Retina (tissue), 1 donor: ENCODE measurements at regions not wholly inside any gene's neighbourhood (a gene's known extent, or its start where the extent isn't known, plus 50 kb on each side); places are given as distances from the start of the nearest gene placed in this dataset.
A peak's percentile ranks its signal among the peaks of the same experiment; 100 is the strongest.
"Not testable (repeated sequence)": the region's sequence is repeated elsewhere in the genome, so short reads cannot be mapped to it uniquely, and the experiment has no call there.

ENCODE experiments used
- DNase-seq: peaks from one replicate; pipeline ENCODE4 v3.0.0-alpha.2; 2016

DNA sequence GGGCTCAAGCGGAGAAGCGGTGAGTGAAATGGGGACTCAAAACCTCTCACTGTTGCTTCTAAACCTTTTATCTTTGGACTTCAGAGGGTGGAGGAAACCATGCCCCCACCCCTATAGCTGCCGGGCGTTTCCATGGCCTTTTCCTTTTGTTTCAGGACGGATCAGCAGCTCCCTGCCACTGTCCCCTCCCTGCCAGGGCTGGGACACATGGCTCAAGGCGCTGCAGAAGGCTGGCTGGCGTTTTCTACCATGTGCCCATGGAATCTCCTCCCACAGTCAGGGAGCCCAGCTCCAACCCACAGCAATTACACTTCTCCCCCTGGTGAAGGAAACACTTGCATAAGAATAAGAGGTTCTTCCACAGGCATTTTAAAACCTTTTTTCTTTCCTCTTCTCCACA is 812.7 kb downstream of the PLA2G4A start:
- no peak for DNase-seq

DNA sequence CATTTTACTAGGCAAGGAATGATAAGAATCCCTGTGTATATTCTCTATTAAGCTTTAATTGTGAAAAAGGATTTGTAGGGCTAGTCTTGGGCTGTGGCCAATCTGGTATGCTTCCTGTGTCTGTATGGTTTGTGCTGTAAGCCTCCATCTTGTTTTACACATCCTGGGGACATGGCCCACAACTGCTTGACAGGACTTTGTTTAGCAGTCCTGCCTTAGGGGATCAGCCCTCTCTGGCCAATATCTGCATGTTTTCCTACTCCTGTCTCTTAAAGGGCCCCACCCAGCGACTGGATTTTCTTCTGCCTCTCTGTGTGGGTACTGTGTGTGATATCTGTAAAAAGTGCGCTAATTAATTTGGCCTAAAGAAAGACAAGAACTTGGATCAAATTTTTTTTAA is 813.2 kb downstream of the PLA2G4A start:
- no peak for DNase-seq

DNA sequence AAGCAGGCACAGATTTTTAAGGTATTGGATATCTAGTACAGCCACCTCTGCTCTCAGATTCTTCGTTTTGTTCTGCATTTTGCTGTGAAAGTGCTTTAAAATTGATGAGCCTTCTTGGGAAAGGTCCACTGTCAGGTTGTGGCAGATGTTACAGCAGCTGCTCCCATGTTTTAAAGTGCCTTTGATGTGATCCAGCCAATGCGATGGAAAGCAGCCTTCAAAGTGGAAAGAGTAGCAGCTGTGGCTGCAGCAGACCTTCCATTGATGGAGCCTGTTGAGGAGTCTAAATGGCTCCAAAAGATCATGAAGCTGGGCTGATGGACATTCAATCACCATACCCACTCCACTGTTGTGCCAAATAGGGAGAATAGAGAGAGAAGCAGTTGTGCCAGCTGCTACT is 816.9 kb downstream of the PLA2G4A start:
- DNase-seq: peak; percentile 45

DNA sequence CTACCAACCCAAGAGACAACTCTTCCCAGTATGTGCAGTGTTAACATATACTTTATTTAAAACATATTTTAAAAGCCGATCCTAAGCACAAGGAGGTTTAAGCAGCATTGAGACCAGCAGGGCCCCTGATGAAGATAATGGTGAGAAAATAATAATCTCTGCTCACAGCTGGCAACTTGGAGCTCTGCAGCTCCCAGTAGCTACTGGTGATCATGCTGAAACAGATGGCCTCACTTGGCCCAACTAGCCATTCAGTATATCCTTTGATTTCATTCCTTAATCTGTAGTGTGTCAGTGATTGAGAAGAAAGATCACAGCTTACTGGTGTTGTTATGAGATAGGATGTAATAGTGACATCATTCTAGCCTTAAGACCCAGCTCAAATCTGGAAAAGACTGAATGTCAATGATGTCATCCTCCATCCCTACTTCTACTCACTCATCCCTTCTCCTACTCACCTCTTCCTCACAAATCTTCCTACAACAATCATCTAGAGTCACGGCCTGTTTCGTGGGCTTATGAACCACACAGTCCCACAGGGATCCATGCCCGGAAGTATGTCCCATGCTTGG is 817.9 kb downstream of the PLA2G4A start:
- DNase-seq: no peak

DNA sequence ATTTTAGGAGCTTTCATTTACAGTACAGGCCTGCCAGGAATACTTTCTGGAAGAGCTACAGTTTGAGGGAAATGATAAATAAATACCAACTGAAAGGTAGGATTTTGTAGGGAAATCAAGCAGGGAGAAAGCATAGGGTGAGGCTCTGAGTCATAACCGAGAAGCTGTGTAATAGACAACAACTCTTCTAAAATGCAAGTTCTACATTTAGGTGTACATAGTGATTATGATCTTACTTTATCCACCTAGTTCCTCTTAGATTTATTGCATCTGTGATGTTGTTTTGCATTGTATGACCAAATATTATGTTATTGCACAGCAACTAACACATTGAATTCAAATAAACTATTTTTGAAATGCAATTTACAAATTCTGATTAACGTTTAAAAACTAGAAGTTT is 819.3 kb downstream of the PLA2G4A start:
- DNase-seq: no peak

DNA sequence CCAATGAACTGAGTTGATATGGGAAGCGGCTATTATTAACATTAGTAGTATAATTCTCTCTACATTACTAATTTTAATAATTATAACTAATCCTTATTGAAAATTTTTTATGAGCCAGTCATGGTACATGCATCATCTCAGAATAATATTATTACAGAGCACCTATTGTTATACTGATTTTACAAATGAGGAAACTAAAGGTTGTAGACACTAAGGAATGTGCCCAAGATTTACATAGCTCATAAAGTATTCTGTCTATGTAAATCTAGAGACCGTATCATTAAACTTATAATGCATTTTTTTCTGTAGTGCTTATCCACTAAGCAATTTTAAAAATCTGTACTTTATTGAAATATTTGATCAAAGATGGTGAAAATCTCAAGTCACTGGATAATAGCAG is 825.9 kb downstream of the PLA2G4A start:
- no peak for DNase-seq

DNA sequence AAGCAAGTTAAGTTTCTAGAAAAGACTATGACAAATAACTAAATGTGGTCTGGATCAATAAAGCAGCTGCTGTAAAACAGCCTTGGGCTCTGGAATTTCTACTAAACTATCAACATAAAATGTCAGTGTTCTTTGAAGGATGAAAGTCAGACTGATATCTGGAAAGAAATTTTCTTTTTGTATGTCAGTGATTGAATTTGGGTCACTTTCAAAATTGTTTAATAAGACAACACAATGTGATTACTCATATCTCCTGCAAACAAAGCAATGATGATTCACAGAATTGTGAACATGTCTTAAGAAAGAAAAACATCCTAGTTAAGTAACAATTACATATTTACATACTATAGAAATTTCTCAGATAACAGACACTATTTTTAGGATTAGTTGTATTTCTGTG is 826.4 kb downstream of the PLA2G4A start:
- no peak for DNase-seq

DNA sequence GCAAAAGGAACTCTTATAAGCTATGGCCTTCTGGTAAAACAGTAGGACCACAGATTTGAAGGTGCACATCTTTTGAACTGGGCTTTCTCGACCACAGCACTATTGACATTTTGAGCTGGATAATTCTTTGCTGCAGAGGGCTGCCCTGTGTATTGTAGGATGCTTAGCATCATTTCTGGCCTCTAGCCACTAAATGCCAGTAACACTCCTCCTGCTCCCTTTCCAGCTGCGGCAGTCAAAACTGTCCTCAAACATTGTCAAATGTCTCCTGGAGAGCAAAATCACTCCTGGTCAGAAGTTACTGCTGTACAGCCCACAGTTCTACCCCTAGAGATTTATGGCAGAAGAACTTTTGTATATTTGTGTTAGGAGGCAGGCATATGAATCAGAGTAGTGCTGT is 836.7 kb downstream of the PLA2G4A start:
- DNase-seq: no peak

DNA sequence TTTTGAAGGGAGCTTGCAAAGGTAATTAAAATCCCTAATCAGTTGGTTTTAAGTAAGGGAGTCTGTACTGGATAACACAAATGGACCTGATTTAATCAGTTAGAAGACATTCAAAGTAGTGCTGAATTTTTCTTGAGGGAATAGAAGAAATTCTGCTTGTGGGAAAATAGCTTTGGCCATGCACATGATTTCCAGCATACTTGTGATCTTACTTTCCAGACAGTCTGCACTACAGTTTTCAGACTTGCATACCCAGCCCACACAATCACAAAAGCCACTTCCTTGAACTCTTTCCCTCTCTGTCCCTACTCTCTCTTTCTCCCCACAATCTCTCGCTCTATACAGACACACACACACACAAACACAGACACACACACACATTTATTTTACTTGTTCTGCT is 852.1 kb downstream of the PLA2G4A start:
- DNase-seq: peak; percentile 31

DNA sequence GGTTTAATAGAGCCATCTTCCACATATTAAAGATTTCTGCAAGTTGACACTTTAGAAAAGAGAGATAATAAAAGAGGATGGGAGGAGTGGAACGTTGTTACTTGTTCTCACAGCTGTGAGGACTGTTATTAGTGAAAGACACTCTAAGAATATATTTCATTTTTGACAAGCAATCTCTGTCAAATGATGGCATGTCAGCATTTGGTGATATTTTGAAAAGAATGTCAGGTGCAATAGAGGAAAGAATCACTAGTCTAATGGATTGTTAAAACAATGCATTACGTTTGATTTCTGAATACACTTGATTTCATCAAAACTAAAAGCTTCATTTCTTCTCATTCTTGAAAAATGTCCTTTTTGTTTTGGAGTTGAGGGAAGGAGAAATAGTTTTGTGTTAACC is 853.4 kb downstream of the PLA2G4A start:
- no peak for DNase-seq

DNA sequence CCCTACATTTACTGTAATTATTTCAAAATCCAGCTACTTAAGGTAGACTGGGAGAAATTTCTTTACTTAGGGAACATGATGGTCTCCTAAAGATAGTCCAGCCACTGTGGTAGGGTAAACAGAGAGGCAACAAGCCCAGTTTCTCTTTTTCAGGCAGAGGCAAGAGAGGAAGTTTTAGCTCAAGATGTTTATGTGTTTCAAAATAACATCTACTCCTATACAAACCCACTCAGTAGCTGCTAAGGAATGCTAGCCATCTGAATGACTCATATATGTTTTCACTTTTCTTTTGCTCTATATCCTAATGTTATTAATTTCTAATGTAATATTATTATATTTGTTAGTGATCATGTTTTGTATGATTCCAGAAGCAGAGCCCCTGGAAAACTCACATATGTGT is 856.6 kb downstream of the PLA2G4A start:
- no peak for DNase-seq

DNA sequence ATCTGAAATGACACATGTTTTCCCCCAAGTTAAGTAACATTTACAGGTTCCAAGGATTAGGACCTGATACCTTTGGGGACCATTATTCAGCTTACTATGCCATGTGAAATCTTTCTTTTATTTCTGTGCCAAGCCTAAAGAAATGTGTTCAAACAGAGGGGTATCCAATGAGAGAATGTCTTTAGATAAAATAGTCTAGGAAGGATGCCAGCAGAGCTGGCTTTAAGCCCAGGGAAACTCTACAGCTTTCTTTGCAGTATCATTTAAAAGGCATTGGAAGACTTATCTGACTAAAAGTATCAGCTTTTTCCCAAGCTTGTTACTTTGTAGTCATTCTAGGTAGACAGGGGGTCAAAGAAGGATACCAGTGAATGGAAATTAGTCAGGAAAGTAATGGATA is 860.4 kb downstream of the PLA2G4A start:
- DNase-seq: no peak

DNA sequence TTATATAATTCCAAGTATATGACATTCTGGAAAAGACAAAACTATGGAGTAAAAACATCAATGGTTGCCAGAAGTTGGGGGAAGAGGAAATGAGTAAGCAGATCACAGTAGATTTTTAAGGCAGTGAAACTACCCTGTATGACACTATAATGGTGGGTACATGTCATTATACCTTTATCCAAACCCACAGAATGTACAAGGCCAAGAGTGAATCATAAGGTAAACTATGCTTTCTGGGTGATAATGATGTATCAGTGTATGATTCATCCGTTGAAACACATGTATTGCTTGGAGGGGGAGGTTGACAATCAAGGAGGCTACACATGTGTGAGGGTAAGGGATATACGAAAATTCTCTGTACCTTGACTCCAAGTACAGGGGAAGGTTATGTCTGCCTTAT is 862.7 kb downstream of the PLA2G4A start:
- no peak for DNase-seq

DNA sequence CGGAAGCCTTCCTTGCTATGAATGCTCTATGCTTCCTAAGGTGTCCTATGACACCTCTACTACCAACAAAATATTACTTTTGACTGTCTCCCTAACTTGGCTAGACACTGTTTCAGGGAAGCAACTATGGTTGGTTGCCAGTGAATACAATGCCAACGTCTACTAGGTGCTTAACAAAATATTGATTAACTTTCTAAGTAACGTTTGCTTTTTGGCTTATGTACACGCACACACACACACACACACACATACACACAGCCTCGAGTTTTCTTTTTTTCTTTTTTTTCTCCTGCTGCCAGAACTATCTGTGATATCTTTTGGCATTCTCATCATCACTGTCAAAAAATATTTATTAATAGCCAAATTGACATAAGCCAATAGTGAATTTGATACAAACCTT is 864.0 kb downstream of the PLA2G4A start:
- DNase-seq: no peak

DNA sequence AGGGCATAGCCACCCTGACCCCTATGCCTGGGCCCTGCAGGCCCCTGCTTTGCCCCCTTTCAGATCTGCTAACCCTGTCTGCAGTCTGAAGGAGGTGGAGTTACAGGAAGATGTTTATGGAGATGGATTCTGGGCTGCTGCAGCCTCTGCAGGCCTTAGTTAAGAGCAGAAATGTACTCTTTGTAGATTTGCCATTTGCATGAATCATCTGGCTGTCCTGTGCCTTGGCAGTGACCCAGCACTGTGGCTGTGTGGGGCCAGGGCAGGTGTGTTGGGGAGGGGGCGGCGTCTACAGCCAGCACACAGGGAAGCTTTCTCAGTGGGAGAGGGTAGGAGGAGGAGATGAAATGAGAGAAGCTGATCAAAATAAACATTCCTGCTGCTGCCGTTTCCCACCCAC is 867.3 kb downstream of the PLA2G4A start:
- no peak for DNase-seq

DNA sequence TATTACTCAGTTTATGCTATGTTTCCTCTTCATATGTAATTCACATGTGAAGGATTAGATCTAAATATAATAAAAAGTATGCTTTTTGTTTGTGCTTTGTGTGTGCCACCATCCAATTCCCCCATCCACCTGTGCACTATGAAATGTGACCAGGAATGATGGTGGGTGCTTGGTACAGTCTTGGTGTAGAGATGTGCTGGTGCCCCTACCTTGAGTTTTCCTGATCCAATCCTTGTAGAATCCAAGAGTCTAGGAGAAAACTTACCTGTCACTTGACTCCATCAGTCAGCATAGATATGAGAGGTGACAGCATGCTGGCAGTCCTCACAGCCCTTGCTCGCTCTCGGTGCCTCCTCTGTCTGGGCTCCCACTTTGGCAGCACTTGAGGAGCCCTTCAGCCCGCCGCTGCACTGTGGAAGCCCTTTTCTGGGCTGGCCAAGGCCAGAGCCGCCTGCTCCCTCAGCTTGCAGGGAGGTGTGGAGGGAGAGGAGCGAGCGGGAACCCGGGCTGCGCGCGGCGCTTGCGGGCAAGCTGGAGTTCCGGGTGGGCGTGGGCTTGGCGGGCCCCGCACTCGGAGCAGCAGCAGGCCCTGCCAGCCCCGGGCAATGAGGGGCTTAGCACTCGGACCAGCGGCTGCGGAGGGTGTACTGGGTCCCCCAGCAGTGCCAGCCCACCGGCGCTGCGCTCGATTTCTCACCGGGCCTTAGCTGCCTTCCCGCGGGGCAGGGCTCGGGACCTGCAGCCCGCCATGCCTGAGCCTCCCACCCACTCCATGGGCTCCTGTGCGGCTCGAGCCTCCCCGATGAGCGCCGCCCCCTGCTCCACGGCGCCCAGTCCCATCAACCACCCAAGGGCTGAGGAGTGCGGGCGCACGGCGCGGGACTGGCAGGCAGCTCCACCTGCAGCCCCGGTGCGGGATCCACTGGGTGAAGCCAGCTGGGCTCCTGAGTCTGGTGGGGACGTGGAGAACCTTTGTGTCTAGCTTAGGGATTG is 874.7 kb downstream of the PLA2G4A start:
- DNase-seq: not testable (repeated sequence)

DNA sequence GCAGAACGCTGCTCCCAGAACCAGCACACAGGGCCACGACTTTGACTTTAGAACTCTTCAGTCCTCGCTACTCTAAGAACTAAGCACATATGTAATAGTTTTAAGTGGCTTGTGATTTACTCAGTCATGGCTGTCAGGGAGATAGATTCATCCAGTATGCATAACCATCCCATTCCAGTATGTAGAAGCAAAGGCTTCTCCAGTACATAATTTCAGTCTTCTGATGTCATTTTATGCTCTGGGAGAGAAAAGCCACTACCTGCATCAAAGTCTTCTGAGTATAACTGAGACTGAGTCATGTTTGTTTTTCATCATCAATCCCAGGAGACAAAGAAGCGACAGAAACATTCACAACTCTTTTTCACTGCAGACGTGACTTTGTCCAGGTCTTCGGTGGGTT is 885.7 kb downstream of the PLA2G4A start:
- DNase-seq: no peak

DNA sequence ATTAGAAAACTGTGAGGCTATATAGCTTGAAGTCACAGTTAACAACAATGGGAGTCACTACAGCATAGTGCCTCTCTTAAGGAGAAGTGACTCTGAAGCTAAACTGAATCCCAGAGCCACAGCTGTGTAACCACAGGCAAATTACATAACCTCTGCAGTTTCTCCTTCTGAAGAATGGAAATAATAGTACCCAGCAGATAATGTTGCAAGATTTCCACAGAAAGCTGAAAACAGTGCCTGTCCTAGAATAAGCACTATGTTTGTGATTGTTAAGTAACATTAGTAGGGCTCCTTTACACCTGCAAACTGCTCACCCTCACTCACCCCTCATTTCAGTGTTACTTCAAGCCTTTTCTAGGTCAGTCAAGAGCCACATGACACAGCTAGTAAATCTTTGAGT is 886.7 kb downstream of the PLA2G4A start:
- DNase-seq: no peak

DNA sequence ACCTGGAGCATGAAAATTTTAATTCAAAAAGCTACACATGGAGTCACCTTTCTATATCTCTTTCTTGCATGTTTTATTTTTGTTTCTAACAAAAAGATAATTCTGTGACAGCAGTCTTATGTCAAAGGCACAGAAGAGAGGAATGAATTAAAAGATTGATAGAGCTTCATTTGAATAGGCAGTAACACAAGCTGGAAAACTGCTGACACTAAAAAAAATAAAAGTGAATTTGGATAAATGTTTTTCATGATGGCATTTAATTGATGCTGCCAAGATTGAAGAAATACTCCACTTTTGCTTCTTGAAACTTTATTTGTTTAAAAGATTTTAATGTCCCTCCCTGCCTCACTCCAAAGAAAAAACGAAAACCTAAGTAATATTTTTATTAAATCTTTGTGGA is 887.4 kb downstream of the PLA2G4A start:
- DNase-seq: no peak

DNA sequence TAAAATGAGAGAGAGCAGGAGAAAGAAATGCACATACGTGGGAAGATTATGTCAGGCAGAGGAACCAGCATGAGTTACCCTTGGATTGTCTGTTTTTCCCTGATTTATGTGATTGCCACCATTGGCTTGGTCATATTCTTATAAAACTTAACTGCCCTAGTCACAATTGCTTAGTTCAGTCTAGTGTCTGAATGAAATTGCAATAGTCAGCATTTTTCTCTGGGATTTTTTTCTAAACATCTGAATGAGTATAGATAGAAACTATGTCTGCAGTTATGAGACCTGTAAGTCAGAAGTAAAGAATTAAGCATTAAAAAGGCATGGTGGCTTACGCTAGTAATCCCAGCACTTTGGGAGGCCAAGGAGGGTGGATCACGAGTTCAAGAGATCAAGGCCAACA is 889.8 kb downstream of the PLA2G4A start:
- no peak for DNase-seq

DNA sequence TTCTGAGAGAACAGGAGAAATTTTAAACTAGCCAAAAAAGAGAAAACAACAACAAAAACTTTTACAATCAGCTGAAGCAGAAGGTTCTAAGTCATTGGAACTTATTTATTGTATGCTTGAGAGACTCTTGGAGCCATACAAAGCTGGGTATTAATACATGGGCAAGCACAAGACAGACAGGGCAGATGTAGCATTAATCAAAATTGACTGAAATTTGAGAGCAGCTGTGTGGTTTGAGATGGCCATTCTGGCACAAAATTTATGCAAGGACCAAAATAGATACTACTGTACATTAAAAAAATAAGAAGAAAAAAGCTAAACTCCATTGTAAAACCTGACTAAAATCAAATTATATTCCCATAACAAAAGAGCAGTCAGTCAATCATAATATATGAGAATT is 892.5 kb downstream of the PLA2G4A start:
- no peak for DNase-seq

DNA sequence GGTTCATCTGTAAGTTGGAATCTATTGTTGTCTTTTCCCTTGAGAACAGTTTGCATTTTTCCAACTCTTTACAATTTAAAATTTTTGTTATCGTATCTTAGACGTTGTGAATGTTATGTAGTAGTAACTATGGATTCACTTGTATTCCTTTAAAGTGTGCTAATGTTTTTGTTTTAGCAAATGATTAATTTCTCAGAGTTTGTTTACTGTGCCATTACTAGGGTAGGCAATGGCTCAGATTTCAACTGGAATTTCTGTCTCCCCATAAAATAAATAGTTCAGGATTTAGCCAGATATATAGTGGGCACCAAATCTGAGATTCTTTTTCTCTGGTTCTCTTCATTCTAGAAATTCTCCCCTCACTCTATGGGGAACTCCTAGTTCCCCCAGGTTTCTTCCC is 896.5 kb downstream of the PLA2G4A start:
- DNase-seq: no peak

DNA sequence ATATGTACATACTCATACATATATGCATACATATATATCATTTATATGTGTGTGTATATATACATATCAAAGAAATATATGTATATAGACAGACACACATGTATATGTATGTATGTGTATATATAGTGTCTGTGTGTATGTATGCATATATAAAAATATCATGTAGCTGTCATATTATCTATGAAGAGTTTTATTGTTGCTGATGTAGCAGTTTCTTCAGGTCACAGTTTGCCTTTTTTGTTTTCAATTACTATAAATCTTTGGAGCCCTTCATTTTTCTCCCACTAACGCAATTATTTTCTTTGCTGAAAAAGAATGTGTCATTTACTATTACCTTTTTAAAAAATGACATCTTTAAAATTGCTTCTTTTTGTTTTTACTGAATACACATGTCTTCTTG is 904.5 kb downstream of the PLA2G4A start:
- no peak for DNase-seq

DNA sequence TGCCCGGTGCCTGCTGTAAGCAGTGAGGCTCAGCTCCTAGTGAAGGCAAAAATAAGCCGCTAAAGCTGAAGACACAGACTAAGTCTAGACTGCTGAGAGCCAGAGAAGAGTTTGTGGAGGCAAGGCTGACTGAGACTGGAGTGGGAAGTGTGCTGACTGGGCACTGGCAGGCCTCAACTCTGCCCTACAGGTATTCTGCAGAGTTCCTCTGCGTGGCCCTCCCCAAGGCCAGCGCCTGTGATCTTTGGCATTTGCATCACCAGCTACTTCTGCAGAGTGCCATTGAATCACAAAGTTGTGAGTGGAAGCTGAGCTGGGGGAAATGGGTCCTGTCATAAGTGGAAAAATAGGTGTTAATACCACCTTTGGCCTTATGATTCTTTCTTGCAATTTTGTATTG is 905.7 kb downstream of the PLA2G4A start:
- no peak for DNase-seq

DNA sequence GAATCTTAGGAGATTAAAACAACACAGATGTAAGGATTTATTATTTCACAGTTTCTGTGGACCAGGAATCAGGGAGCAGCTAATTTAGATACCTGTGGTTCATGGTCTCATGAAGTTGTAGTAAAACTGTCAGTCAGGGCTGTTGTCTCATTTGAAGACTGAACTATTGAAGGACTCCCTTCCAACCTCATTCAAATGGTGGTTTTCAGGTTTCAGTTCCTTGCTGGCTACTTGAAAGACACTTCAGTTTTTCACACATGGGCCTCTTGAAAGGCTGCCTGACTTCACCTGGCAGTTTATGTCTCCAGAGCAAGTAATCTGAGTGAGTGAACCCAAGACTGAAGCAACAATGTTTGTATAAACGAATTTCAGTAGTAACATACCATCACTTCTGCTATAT is 915.9 kb downstream of the PLA2G4A start:
- DNase-seq: no peak
